SK-MEL-5 (cell line): ENCODE measurements at regions not wholly inside any gene's neighbourhood (a gene's known extent, or its start where the extent isn't known, plus 50 kb on each side); places are given as distances from the start of the nearest gene placed in this dataset.

Experiments
- DNase-seq: peaks from one replicate; pipeline ENCODE4 v3.0.0-alpha.2; 2016; ENCODE audit warnings: low read depth, low spot score
- in situ Hi-C: cut with HindIII; loops from 2 replicates; pipeline ENCODE4 v1.10.0; 2016; ENCODE audit warnings: low sequenced_read_pairs, high pct_unique_total_duplicates, low pct_unique_long_range_greater_than_20kb

DNA sequence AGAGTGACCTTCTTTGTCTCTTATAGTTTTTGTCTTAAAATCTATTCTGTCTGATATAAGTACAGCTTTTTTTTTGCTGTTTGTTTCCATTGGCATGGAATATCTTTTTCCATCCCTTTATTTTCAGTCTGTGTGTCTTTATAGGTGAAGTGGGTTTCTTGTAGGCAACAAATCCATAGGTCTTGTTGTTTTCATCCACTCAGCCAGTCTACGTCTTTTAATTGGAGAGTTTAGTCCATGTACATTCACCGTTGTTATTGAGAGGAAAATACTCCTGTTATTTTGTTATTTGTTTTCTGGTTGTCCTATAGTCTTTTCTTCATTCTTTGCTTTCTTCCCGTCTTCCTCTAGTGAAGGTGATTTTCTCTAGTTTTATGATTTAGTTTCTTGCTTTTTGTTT, 115.9 kb downstream of the IFI44 start:
- in situ Hi-C loops = no loop called here

DNA sequence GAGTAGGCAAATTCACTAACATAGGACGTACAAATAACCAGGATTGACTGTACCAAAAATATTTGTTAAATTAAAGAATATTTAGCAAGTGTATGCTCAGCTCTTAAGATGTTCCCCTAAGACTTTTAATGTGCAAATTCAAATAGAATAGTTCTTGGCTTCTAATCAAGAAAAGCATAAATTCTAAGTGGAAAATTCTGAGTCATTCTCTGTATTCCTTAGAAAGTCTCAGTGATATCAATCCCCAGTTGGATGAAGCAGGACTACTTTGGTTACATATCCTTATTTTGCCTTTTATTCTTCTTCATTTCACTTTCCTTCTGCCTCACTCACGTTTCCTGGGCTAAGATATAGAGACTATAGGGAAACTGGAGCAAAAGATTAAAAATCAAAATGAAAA, 130.2 kb downstream of the IFI44 start:
- in situ Hi-C loops = no loop called here
- DNase-seq = no peak

More for the DNA sequence above, 115.9 kb downstream of the IFI44 start:
- no peak for DNase-seq

DNA sequence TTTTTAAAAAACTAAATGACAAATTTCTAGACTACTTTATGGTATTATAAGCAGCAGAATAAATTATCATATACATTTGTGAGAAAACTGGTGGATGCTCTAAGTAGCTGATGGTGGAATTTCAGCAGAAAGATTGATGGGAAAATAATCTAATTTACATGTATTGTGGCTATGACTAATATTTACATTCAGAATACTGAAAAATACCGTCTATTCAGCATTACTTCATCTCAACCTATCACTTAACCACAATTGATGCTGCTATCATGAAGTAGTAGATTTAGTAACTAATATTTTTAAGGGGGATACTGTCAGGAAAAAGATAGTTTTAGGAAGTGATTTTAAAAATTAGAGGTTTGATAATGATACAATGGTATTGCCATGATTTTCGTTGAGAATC, 137.9 kb downstream of the IFI44 start:
- in situ Hi-C loops = no loop called here
- DNase-seq = no peak

DNA sequence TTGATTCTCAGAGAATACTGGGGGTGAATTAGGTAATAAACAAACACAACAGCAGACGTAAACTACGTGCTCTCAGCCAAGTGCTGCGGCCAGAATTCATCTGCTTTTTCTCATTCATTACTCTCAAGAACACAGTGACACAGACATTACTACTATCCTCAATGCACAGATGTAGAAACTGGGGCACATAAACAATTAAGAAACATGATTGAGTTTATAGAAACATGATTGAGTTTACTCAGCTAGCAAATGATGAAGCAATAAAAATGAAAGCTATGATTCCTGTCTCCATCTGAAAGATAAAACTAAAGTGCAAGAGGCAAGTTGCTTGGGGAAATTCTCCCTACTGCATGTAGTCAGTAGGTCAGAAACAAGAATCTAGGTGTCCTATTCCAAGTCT, 140.5 kb downstream of the IFI44 start:
- DNase-seq = no peak
- in situ Hi-C loops = no loop called here

DNA sequence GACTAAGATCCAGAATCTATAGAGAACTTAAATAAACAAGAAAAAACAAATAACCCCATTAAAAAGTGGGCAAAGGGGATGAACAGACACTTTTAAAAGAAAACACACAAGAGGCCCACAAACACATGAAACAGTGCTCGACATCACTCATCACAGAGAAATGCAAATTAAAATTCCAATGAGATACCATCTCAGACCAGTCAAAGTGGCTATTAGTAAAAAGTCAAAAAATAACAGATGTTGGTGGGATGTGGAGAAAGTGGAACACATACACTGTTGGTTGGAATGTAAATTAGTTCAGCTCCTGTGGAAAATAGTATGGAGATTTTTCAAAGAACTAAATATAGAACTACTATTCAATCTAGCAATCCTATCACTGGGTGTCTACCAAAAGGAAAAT, 143.1 kb downstream of the IFI44 start:
- in situ Hi-C loops = no loop called here
- DNase-seq = no peak

DNA sequence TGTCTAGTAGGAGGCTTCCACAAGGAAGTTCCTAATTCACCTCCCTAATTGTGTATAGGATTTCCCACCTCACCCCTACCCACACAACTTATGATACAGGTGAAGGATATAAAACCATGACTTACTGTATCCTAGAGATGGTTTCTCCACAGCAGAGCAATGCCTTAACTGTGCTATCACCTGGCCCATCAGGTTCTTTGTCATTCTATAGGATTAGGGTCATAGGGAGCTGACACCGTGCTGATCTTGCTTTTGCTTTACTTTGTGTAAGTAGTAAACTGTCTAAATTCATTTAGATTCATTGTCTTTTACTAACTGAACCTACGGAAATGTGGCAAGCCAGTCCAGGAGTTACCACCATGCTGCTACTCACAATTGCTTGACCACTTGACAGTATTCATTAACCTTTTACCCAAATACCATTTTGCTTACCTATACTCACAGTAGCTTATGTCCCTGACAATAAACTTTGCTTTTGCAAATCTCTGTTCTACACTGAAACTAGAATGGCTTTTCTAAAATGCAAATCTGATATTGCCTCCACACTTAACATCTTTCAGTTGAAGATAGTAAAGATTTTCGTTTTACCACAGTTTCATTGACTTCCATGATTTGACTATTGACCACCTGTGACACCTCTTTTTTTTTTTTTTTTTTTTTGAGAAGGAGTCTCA, 147.6 kb downstream of the IFI44 start:
- DNase-seq = no peak
- in situ Hi-C loops = no loop called here

DNA sequence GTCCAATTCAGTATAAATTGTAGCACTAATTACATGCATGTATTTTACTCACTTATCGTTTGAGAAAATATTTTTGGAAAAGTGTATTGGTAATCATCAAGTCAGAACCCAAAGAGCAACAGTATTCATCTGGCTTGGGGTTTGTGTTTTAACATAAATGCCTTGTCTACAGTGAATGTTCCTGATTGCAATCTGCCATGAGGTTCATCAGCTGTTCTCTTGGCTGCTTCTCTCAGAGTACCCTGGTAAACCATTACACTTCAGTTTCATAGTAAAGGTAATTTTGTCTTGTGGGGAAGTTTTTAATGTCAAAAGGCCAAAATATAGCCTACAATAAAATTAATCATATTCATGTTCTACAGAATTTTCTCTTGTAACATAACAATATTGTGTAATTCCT, 150.3 kb downstream of the IFI44 start:
- in situ Hi-C loops = no loop called here
- DNase-seq = no peak

DNA sequence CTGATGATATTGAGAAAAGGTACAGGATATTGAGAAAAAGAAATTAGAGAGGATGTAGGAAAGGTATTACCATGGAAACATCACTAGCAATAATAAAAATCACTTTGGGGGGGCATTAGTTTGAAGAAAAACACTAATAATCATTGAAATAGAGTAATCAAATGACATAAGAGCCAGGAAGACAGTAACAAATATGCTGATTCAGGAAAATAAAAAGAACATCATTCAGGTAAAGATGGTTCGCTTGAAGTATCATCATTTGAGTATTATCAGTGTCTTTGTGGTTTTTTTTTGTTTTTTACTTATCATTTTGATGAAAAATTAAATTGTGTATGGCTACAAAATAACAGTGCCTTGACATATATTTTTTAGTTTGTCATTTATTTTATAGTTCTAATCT, 164.5 kb downstream of the IFI44 start:
- in situ Hi-C loops = no loop called here

DNA sequence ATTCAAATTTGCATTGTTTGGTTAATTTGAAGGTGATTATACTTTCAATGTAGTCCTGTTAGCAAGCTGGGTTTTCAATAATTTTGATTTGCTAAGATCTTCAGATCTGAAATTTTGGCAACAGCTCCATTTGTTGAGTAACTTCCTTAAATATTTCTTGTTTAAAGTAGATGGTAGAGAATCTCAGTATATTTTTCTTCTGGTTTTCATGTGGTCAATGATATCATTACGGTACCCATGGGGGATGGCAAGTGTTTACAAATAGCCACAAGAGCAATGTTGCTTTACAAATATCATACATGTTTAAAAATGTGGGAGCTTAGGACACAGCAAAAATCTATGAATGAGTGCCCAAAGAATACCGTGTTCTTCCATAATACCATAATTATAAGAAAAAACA, 175.9 kb downstream of the IFI44 start:
- in situ Hi-C loops = no loop called here
- no peak for DNase-seq

More for the DNA sequence above, 164.5 kb downstream of the IFI44 start:
- DNase-seq = no peak

DNA sequence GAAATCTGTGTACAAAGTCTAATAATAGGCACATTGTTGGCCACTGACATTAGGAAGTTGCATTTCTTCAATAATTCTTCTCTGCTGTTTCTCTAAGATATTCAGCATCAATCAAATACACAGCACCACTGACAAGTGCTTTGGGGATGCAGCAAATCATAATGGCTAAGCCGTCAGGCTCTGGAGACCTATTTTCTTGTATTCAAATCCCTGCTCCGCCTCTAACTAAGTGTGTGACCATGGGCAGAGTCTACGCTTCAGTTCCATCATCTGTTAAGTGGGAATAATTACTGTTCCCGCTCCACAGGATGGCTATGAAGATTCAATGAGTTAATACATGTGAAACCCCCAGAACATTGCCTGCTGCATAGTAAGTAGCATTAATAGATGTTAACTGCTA, 176.9 kb downstream of the ADGRL4 start:
- no peak for DNase-seq
- in situ Hi-C loops = no loop called here

DNA sequence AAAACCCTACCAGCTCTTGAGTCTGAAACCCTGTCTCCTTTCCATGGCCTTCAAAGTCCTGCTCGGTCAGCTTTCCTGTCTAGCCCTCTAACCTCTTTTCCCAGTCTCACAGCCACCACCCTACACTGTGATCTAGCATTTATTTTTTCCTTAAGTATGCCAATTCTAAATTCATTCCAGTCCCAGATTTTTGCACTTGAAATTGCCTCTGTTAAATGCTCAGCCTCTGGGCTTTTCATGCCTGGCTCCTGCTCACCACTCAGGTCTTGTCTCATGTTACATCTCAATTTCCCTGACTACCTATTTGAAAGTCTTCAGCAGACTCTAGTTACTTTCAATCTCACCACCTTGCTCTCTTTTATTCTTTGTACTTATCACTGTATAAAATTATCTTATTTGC, 176.2 kb downstream of the ADGRL4 start:
- in situ Hi-C loops = no loop called here
- no peak for DNase-seq

DNA sequence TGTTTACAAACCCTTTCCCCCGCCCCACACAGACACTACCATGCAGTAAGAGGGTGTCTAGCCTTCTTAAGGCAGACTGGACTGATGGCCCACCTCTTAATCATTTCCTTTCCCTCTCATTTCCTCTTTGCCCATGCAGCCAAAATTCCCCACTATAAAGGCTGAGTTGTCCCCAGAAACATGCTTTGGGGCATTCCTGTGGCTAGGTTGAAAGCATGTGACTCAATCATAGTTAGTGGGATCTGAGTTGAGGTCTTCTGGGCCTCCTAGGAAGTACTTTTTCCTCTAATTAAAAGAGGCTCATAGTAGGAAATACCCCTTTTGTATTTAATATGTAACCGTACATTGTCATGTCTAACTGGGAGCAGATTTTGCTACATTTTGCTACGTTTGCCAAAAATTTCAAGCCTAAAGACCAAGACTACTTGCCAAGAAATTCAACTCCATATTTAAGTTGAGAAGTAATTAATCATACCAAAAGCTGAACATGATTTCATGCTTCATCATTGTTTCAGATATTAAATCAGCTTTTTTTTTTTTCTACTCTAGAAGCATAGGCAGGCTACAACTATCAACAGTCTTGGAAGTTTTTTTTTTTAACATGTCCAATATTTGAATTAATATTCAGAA, 174.7 kb downstream of the ADGRL4 start:
- DNase-seq = peak; percentile 60
- in situ Hi-C loops = no loop called here

DNA sequence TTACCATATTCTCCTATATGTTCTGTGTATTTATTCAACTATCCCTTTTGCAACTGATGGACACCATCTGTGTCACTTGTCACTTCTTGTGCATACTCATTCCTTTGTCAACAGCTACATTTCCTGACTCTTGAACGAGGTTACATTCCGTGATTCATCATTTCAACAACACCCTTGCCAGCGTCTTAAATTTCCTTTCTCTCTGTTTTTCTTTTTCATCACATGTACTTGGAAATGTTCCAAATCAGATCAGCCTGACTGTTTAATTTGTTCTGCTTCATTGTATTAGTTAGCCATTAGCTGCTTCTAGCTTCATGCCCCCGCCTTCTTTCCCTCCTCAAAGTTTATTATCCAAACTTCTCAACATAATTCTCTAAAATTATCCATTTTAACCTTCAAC, 173.0 kb downstream of the ADGRL4 start:
- DNase-seq = no peak
- in situ Hi-C loops = no loop called here

DNA sequence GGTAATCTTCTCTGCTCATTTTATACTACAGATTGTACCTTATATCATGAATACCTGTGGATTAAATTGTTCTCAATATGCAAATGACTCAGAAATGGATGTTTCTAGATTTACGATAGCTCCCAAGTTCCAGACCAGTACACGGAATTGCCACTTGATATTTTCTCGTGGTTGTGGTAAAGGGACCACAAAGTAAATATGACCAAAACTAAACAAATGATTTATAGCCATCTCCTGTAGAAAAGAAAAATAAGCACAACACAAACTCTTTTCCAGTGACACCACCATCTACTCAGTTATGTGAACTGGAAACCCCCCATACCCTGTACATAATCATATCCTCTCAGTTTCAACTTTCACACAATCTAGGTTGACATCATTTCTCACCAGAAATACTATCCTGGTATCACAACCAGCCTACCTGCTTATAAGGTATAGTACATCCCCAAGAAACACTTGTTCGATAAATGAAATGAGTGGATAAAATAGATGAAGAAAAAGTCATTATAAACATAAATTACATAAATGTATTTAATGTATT, 172.3 kb downstream of the ADGRL4 start:
- in situ Hi-C loops = no loop called here
- no peak for DNase-seq

DNA sequence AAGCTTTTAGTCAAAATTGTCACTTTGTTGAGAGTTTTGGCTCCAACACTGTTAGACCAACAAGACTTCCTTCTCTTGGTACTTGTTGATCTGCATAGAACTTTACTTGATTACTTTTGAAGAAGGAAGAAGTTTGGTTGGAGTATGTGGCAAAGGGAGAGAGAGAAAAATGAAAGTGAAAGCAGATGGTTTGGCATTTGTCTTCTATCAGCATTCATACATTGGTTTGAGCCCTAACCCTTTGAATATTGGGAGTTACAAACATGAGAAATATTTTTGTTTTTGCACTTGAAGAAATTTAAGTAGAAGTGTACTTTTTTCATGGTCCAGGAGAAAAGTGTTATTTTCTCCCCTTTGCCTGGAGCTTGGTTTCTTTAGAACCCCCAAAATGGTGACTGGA, 169.8 kb downstream of the ADGRL4 start:
- in situ Hi-C loops = no loop called here
- DNase-seq = peak; percentile 4

DNA sequence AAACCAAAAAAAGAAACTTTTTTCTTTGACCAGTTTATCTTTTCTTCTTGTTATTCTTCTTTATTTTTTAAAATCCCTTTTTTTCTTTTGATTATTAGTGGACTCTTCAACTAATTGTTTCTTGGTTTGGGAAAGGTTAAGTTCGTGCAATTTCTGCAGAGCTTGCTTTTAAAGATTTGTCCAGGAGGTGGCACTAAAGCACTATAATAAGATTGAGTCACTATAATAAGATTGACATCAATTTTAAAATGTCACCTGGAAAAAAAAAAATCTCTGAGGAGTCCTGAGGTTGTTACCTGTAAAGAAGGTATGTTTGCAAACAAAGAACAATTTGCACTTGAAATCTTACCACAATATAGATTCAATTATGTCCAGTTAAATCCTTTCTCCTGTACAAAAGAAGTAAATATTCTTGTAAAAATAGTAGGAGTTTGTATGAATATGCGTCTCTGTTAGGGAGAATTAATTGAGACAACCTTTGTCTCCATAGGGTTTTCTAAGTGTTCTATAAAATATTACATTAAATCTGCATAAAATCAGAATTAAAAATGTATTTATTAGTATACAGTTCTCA, 166.7 kb downstream of the ADGRL4 start:
- peak; percentile 49 for DNase-seq
- in situ Hi-C loops = no loop called here
